Retina (tissue), 1 donor: ENCODE measurements at regions not wholly inside any gene's neighbourhood (a gene's known extent, or its start where the extent isn't known, plus 50 kb on each side); places are given as distances from the start of the nearest gene placed in this dataset.

ENCODE experiments used
- DNase-seq: peaks from one replicate; pipeline ENCODE4 v3.0.0-alpha.2; 2016

- no peak for DNase-seq
Measured at GRCh38 chrX:20515841-20516461, 249.2 kb upstream of the RPS6KA3 start.

DNA sequence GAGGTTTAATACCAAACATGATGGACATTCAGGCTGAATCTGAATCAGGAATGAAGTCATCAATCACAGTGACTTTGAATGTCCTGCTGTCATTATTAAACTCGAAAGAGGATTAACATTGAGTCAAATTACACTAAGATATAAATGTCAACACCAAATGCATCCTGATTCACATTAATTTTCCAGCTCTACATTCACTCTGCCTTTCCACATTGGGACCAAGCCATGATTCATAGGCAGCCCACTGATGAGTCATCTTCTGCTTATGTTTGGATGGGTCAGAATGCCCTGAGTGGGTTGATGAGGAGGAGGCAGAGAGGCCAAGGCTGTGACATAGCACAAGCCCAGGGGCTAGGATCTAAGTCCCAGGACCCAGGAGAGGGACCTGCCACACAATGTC is 247.6 kb upstream of the RPS6KA3 start:
- DNase-seq, result no peak

GRCh38 chrX:20513185-20513584 is 246.5 kb upstream of the RPS6KA3 start:
- no peak for DNase-seq

DNA sequence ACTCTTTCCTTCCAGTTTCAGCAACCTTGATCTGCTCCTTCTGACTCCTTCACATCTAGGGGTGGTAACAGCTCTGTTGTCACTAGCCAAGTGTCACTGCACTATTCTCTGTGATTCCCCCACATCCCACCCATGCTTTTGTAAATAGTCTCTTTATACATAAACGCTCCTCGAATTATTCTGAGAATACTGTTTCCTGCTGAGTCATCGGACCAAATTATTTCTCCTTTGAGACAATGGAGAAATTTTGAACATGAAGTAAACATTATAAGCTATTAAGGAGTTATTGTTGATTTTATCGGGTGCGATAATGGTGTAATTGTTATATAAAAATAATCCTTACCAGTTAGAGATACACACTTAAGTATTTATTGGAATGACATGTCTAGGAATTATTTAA is 245.1 kb upstream of the RPS6KA3 start:
- DNase-seq, result no peak

DNA sequence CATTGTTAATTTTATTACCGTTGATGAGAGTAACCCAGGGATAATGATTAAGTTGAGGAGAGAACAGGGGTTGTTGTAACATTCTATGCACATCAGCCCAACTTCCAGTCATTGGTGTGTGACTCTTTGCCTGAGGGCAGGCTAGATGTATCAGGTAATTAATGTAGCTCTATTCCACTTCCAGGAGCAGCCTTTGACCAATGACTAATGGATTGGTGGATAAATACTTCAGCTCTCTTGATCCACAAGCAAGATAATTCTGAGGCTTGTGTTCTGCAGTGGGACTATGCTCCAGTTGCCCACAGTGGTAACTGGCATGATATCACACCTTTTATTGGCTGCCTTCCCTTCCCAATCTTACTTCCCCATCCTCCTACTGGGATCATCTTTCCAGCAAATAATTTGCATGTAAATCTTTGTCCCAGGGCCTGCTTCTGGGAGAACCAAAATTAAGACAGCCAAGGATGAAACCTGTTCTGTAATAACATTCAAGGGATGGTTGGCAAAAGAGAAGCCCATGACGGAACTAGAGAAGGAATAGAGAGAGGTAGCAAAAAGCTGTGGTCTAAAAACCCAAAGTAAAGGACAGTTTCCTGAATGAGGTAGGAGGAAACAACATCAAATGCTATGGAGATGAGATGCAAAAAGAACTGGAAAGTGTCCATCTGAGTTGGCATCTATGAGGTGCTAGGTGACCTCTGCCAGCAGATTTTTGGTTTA is 241.4 kb upstream of the RPS6KA3 start:
- no peak for DNase-seq

DNA sequence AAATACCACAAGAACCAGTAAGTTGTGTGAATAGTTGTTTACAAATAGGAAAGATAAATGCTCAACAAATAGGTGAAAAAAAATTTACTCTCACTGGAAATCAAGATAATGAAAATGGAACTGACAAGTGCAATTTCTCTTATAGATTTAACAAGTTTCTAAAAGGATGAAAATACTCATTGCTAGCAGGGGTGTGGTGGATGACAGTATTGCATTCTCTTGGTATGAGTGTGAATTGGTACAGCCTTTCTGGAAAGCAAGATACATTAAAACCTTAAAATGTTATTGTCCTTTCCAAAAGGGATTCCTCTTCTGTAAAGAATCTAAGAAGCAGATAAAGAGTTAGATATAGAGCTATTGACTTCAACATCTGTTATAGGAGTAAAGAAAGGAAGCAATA is 240.0 kb upstream of the RPS6KA3 start:
- no peak for DNase-seq

- DNase-seq, result no peak
Measured at GRCh38 chrX:20500949-20501348, 234.2 kb upstream of the RPS6KA3 start.

- DNase-seq, result no peak
Measured at GRCh38 chrX:20500171-20500865, 233.6 kb upstream of the RPS6KA3 start.

DNA sequence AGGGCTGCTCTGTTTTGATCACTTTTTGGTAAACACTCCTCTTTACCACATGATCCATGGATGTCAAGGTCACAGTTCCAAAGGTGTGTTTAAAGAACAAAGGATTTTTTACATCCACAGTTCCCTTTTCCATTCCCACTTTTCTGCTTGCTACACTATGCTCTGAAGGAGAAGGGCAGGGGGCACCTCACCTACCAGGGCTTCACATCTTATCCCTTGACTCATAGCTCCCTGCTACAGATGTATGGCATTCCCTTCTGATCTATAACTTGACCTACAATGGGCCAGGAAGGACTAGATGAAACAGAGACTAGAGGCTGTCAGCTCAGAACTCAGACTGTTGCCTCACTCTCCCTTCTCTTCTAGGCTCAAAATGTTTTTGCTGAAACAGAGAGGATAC is 233.1 kb upstream of the RPS6KA3 start:
- no peak for DNase-seq

DNA sequence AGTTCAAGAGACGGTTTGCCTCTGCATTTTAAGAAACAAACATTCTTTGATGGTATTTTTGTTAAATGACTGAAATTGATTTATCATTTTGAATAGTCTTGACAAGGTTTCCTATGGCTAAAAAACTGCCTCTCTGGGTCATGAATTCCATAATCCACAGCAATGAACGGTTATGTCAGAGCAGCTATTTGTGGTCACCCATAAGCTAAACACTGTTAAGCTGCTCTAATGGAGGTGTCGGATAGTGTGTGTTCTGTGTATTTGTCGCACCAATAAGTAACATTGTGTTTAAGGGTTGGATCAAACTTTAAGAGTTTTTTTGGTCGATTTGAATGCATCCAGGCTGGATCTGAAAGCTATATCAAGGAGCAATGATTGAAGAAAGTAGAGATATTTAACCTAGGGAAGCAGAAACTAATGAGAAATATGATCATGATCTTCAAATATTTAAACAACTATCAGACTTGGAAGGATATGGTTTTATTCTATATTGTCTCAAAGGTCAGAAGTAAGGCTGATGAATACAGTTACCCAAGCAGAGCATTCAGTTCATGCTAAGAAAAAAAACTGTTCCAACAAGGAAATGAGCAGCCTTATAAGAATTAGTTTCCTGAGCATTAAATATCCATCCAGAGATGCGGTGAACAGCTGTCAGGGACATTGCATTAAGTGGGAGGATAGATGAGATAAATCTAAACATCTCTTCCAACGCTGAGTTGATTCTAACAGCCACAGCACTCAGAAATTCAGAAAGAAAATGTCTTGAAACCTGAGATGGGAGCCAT is 232.3 kb upstream of the RPS6KA3 start:
- no peak for DNase-seq

- no peak for DNase-seq
Measured at GRCh38 chrX:20495575-20495974, 228.9 kb upstream of the RPS6KA3 start.

DNA sequence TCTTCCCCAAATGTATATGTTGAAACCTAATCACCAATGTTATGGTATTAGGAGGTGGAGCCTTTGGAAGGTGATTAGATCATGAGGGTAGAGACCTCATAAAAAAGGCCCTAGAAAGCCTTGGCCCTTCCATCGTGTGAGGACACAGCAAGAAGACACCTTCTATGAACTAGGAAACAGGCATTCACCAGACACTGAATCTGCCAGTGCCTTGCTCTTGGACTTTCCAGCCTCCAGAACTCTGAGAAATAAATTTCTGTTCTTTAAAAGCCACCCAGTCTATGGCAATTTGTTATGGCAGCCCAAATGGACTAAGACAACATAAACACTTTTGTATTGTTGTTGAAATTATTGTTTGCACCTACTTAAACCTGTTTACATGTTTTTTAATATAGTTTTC is 221.8 kb upstream of the RPS6KA3 start:
- DNase-seq, result no peak

DNA sequence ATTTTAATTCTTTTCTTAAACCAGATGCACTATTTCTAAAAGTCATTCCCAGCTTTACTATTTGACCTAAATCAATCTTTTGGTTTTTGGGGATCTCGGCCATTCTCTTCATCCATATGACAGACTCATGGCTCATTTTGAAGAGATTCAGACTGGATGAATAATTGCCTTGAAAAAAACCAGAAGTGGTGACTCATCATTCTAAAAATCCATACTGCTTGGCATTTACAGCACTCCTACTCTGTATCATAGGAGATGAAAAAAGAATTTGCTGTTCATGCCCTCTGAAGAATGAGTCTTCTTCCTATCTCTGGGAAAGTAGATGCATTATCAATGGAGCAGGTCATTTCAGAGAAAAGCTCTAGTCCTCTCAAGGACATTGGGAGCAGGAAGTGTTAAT is 220.5 kb upstream of the RPS6KA3 start:
- no peak for DNase-seq

DNA sequence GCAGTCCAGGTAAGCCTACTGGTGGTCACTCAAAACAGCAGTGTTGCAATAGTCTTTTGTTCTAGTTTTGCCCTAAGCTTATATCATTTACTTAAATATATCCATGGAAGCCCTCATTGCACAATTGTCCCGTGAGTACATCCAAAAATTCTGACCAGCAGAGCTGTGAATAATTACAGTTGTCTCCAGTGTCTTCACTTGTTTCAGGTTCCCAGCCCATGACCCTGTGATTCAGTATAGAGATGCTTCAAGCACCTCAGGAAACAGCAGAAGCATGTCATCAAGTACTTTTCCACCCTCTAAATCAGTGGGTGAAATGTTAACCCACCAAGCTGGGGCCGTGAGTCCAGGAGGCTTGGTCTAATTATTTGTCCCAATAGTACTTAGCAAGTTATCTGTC is 214.9 kb upstream of the RPS6KA3 start:
- DNase-seq, result no peak

- no peak for DNase-seq
Measured at GRCh38 chrX:20479896-20480295, 213.2 kb upstream of the RPS6KA3 start.

DNA sequence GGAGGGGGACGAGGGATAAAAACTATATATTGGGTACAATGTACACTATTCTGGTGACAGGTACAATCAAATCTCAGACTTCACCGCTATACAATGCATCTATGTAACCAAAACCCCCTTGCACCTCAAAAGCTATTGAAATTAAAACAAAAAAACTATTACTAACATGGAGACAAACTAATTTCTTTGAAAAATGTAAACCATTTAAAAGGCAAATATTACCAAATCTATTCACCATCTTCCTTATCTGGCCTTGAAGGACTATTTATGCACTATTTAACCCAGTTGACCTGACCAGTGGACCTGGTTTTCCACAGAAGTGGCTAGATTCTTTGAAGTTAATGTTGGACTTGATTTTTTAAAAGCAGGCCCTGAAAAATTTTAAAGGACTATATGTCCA is 212.3 kb upstream of the RPS6KA3 start:
- DNase-seq, result no peak

DNA sequence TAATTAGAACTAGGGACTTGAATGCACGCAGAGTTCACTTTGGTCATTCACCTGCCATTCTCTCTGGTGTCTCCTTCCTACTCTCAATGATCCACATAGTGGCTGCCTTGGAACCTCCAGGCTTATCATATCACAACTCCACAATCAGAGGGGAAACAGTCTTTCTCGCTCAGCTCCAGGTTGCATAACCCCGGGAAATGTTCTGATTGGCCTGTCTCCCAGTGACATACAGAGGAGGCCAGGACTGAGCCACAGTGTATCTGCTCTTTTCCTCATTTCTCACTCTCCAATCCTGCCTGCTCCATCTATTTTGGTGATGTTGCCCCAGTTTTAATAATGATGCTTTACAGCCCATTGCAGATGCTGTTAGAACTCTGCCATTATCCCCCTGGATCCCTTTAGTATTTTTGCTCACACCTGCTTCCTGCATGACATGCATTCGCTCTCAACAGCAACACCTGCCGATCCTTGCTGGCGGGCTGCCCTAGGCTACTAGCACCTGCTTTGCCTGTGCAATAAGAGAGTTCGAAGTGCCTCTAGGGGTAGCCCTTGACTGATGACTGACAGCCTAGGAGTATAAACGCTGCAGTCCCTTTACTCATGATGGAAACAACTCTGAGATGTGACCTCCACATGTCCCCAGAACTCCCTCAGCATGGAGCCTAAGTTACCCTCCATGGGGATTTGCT is 211.3 kb upstream of the RPS6KA3 start:
- no peak for DNase-seq

DNA sequence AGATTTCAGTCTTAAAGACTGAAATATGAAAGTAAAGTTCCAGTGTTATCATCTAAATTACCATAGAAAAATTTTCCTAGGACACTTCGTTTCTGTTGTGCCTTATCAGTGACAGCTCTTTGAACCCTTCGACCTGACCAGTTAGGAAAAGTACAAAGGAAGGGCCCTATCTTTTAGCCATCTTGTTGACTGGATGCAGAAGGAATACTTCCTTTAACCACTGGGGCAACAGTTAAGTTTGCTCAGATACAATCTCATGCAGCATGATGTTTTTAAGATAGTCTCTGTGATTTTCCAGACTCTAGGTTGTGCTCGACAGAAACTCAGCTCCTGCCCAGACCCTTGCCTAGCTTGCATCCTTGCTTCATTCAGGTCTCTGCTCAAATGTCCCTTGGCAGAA is 210.5 kb upstream of the RPS6KA3 start:
- no peak for DNase-seq

GRCh38 chrX:20472620-20473258 is 206.0 kb upstream of the RPS6KA3 start:
- DNase-seq, result no peak

DNA sequence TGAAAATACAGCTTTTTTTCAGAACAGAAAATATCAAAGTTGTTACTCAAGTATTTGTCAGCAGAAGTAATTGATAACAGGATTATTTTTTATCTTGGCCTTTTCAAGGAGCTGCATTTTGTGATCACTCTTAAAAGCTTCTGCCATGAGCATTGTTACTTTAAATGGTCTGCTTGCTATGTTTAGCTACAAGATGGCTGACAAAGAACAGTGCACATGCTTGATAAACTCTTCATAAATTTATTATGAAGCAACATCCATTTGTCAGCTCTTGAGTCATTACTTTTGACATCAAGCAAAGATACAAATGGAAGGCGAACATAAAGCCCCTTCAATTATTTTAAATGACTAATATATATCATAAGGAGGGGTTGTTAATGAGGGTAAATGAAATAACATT is 205.4 kb upstream of the RPS6KA3 start:
- DNase-seq, result peak; percentile 30

- peak; percentile 7 for DNase-seq
Measured at GRCh38 chrX:20471483-20471882, 204.8 kb upstream of the RPS6KA3 start.

GRCh38 chrX:20463296-20464075 is 196.8 kb upstream of the RPS6KA3 start:
- DNase-seq, result no peak
